ENCODE measurements at regions not wholly inside any gene's neighbourhood (a gene's known extent, or its start where the extent isn't known, plus 50 kb on each side); places are given as distances from the start of the nearest gene placed in this dataset.
A peak's percentile ranks its signal among the peaks of the same experiment; 100 is the strongest.

- Mint-ChIP-seq H3K4me1 (ENCODE audit: low read depth, unreplicated experiment) (peaks cover 24% of the 10 kb centered on the region), H3K27ac (ENCODE audit: unreplicated experiment) (no peak overlapping the region), H3K9me3 (ENCODE audit: unreplicated experiment) (no peaks in the 10 kb centered on the region), H3K4me3 (ENCODE audit: unreplicated experiment) (no peak overlapping the region), H3K36me3 (ENCODE audit: low read depth, unreplicated experiment) (no peaks in the 10 kb centered on the region), H3K27me3 (ENCODE audit: low read depth, unreplicated experiment) (no peaks in the 10 kb centered on the region)
- H3K9me3 ChIP-seq (ENCODE audit: insufficient read depth, low read depth, low read length), result no peaks in the 10 kb centered on the region
- H3K27me3 ChIP-seq (ENCODE audit: insufficient read depth, low read length), result no peaks in the 10 kb centered on the region
- H3K4me3 ChIP-seq (ENCODE audit: insufficient read depth, low read depth, low read length), result no peak overlapping the region
- DNase-seq (ENCODE audit: low read depth), result peak; percentile 38
- no peaks in the 10 kb centered on the region for H3K36me3 ChIP-seq (ENCODE audit: insufficient read depth, low read length)
- H3K4me2 ChIP-seq (ENCODE audit: low read length), result no peak overlapping the region
- peaks cover 3% of the 10 kb centered on the region for H3K4me1 ChIP-seq (ENCODE audit: insufficient read depth, low read length)
- no peaks in the 10 kb centered on the region for H3K79me2 ChIP-seq (ENCODE audit: insufficient read depth, low read length)
- no peaks in the 10 kb centered on the region for H4K20me1 ChIP-seq (ENCODE audit: insufficient read depth, low read length)
- H2AFZ ChIP-seq (ENCODE audit: low read depth, low read length), result no peak overlapping the region
- no peak overlapping the region for H3K9ac ChIP-seq (ENCODE audit: low read length)
- TF ChIP-seq CTCF (IDR thresholded peaks at IDR 0.05; ENCODE audit: insufficient read depth, low read depth, low read length), result no peak
- no peak overlapping the region for H3K27ac ChIP-seq (ENCODE audit: low read depth, low read length)
- FAIRE-seq, result no peak
These were observed 86.0 kb downstream of the CH25H start for GRCh38 chr10:89120931-89121763.

GRCh38 chr10:89119651-89120050 lies 87.5 kb downstream of the CH25H start:
- peaks cover 31% of the 10 kb centered on the region for H3K4me1 Mint-ChIP-seq (ENCODE audit: low read depth, unreplicated experiment)

More at GRCh38 chr10:89119651-89120050, 87.5 kb downstream of the CH25H start:
- H3K4me1 ChIP-seq (ENCODE audit: insufficient read depth, low read length), result peaks cover 5% of the 10 kb centered on the region
- no peak overlapping the region for H3K4me2 ChIP-seq (ENCODE audit: low read length)
- no peak overlapping the region for H3K27ac ChIP-seq (ENCODE audit: low read depth, low read length)
- H3K79me2 ChIP-seq (ENCODE audit: insufficient read depth, low read length), result no peaks in the 10 kb centered on the region
- H3K4me3 Mint-ChIP-seq (ENCODE audit: unreplicated experiment), result no peak overlapping the region
- no peak overlapping the region for H3K9ac ChIP-seq (ENCODE audit: low read length)
- no peaks in the 10 kb centered on the region for H4K20me1 ChIP-seq (ENCODE audit: insufficient read depth, low read length)
- no peaks in the 10 kb centered on the region for H3K9me3 Mint-ChIP-seq (ENCODE audit: unreplicated experiment)
- DNase-seq (ENCODE audit: low read depth) (no peak), FAIRE-seq (no peak)
- TF ChIP-seq EZH2 (IDR thresholded peaks at IDR 0.05; ENCODE audit: insufficient read depth, low read length) (no peak), CTCF (IDR thresholded peaks at IDR 0.05; ENCODE audit: insufficient read depth, low read depth, low read length) (no peak)
- H3K36me3 Mint-ChIP-seq (ENCODE audit: low read depth, unreplicated experiment), result no peaks in the 10 kb centered on the region
- H3K4me3 ChIP-seq (ENCODE audit: insufficient read depth, low read depth, low read length), result no peak overlapping the region
- H3K27me3 ChIP-seq (ENCODE audit: insufficient read depth, low read length), result no peaks in the 10 kb centered on the region
- no peak overlapping the region for H3K27ac Mint-ChIP-seq (ENCODE audit: unreplicated experiment)
- no peaks in the 10 kb centered on the region for H3K27me3 Mint-ChIP-seq (ENCODE audit: low read depth, unreplicated experiment)
- H3K9me3 ChIP-seq (ENCODE audit: insufficient read depth, low read depth, low read length), result no peaks in the 10 kb centered on the region
- H2AFZ ChIP-seq (ENCODE audit: low read depth, low read length), result no peak overlapping the region
- no peaks in the 10 kb centered on the region for H3K36me3 ChIP-seq (ENCODE audit: insufficient read depth, low read length)

Data from astrocyte (in vitro differentiated cells and primary cell).